ENCODE measurements at regions not wholly inside any gene's neighbourhood (a gene's known extent, or its start where the extent isn't known, plus 50 kb on each side); places are given as distances from the start of the nearest gene placed in this dataset.

DNA sequence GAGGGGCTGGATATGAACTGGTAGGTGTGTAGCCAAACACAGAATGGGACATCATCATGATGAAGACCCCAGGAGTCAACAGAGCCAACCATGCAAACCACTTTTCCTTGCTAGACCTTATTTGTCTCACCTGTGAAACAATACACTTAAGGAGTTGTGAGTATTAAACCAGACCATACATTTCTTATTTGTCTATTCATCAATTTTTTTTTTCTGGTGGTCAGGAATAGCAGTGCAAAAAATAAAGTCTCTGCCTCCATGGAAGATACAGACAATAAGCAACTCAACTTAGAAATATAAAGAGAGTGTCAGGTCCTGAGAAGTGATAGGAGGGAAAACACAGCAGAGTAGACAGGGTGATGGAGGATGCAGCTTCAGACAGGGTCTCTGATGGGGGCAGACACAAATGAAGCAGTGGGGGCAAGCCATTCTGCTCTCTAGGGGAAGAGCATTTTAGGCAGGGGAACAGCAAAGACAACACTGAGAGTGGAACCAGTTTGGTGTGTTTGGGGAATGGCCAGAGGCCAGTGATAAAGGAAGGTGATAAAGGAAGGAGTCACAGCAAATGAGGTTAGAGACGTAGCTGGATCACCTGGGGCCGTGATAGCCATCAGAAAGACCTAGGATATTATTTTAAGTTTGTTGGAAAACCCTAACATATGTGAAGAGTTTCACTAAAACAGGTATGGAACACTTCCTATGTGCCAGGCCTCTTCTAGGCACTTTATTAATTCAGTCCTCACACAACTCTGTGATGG, 256.2 kb downstream of the MAN2A1 start:
- DNase-seq = no peak

DNA sequence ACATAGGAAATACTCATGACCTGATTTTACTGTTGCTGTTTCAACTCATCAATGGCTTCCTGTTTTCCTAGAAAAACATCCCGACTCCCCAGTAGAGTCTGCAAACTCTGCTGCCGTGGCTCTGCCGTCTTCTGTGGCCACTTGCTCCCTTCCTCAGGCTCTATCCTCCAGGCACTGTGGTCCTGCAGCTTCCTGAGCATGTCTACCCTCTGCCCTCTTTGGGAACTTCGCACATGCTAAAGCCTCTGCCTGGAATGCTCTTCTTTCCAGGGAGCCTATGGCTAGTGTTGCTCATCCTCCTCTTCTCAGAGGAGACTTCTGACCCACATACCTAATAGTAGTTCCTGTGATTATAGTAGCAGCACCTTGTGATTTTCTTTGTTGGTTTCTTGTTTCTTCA, 256.9 kb downstream of the MAN2A1 start:
- DNase-seq = no peak

DNA sequence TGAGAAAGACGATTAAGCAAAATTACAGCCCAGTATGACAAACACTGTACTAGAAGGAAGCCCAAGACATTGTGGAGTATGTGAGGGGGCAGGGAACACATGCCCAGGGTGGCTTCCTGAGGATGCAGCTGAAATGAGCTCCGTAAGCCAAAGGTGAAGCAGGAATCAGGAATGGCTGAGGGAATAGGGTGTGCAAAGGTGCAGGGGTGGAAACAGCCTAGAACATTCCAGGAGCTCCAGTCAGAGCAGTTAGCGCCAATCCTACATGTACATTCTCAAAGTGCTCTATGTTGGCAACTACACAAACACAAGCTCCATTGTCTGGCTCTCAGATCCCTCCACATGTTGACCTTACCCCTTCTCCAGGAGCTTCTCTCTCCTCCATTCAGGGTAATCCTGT, 257.9 kb downstream of the MAN2A1 start:
- no peak for DNase-seq

DNA sequence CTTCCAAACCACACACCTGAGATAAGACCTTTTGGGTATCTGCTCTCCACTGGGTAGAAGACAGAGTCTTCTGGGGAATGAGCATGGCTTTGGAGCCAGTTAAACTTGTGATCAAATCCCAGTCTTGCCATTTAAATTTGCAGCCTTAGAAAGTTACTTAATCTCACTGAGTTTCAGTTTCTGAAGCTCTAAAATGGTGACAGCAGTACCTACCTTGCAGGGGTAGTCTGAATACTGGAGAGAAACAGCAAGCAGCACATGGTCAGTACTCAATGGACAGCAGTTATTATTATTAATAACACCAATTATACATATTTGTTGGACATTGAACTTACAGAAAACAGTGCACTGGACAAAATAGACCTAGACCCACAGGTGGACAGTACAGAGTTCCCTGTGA, 260.9 kb downstream of the MAN2A1 start:
- no peak for DNase-seq

DNA sequence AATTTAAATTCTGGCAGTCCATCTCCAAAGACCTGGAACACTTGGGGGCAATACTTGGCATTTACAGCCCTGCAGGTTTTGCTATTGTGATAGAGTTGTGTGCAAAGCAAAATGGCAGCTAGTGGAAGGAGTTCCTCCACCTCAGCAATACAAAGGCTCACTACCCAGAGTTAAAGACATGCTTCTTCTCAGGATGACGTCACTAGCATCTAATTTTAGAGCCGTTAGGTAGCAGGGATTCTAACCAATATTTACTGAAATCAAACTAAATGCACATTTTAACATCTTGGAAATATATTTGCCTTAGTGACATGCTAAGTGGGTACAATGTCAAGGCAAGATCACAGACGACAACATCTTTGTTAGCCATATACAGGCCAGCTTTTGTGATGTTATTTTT, 261.6 kb downstream of the MAN2A1 start:
- DNase-seq = no peak

DNA sequence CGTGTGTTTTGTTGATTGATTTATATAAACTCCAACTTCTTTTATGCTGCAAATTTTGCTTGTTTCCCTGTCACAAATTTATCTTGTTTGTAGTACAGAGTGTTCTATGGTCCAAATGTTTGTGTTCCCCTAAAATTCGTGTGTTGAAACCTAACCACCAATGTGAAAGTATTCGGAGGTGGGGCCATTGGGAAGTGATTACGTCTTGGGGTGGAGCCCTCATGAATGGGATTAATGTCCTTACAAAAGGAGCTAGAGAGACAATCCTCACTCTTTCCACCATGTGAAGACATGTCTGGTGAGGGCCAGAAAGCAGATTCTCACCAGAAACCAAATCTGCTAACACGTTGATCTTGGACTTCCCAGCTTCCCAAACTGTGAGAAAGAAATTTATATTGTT, 262.0 kb downstream of the MAN2A1 start:
- DNase-seq = no peak

DNA sequence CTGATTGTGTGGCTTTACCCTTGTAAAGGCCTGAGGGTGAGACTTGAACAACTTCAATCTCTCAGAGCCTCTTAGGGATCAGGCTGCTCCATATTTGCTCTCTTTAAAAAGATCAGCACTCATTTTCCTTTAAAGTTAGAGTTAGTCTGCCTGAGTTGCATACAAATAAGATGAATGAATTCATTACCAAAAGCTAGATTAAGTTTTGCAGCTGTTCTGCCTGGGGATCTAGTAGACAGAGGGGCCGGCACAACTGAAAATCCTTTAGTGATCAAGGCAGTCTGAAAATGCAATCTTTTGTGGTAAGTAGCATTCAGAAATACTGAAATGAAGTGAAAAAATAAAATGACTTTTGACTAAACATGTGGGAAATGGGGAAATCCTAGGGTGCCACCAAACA, 264.0 kb downstream of the MAN2A1 start:
- DNase-seq = no peak

DNA sequence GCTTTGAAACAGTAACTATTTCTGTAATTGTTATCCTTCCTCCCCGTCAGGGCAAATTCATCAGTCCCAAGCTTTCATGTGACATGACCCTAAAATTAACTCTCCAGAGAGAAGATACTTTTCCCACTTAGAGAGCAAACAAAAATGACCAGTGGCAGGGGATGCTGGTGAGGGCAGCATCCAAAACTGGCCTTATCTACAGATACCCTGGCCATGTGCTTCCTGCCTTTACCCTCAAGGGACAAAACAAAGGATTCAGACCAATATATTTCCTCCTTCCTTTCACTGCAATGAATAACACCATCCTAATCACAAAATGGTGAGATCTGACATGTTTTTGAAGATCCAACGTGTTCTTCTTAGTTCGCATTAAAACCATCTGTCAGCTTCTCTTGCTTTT, 267.2 kb downstream of the MAN2A1 start:
- DNase-seq = no peak

DNA sequence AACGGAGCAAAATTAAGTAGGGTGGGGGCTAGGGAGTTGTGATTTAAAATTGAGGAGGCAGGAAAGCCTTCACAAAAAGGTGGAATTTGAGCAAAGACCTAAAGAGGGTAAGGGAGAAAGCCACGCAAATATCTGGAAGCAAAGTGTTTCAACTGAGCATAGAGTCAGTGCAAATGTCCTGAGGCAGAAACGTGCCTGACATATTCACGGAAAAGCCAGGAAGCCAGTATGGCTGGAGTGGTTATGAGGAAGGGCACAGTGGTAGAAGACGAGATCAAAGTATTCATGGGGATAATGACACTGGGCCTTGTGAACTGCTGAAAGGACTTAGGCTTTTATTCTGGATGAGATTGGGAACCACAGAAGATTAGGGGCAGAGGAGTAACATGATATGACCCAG, 268.4 kb downstream of the MAN2A1 start:
- no peak for DNase-seq

DNA sequence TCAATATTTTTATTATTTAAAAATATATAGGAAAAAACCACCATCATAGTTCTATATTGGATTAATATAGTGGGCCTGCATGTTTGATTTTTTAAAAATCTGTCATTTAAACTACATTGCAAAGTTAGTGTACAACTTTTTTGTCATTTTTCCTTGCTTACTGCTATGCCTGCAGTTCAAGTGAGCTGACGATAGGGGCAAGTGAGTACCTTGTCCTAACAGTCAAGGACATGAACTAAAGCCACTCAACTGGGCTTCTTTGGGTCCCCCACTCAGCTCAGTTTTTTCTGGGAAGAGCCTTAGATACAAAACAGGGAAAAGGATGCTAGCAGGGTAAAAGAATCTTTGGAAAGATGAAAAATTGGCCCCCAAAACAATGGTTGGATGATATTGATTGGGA, 269.9 kb downstream of the MAN2A1 start:
- no peak for DNase-seq

DNA sequence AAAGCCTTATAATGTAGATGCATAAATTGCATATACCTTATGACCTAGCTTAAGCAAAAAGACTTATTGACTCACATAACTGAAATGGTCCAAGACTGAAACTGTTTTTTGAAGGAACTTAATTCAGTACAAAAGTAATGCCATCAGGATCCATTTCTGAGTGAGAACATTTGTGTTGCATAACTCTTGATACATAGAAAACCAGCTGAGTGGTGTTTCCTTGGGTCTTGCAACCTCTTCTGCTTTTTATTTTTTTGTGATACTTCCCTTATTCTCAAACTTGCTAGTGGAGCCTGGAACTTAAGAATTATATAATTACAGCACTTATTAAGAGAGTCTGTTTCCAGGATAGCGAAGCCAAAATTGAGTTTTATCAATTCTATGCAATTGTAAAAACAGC, 272.0 kb downstream of the MAN2A1 start:
- peak in 1 of 2 donors; percentile 13 for DNase-seq

DNA sequence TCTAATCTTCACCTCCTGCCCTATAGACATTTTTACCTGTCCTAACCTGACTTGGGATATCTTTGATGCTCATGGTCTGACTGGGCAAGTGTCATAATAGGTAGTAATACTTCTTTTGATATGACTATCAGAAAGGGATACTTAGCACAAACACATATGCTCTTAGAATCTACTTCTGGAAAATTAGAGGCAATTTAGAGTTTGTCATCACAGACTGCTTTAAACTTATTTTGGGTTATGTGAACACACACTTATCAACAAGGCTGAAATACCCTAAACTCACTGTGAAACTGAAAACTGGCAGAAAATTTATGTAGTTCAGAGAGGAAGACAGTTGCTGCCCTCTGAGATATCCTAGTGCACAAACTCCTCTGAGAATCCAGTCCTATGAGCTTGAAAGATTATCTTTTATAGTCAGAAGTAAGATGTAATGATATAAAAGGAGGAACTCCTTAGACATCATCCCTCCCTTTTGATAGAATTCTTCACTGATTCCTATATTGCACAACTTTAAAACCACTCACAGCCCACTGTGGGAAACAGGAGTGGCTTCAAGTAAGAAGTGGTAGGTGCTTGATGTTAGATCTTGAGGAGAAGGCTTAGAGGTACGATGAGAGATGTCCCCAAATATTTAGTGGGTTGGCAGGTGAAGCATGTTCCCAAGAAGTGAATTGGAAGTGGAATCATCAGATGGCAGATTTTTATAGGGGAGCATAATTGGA, 273.3 kb downstream of the MAN2A1 start:
- DNase-seq = no peak

DNA sequence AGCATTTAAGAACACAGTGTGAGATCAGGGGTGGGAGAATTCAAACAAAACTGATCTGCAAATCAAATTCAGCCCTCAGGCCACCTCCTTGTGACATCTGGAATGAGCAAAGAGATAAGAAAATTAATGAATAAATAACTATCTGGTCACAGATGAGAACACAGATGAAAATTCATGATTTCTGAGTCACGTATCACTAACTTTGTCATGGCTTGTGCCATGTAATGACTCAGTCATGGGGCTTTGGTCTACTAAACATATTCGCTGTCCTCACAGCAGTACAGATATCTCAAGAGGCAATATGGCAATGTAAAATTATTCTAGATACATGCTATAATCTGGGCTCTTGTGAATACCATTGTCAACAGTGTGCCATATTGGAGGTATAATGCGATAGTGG, 274.4 kb downstream of the MAN2A1 start:
- no peak for DNase-seq

DNA sequence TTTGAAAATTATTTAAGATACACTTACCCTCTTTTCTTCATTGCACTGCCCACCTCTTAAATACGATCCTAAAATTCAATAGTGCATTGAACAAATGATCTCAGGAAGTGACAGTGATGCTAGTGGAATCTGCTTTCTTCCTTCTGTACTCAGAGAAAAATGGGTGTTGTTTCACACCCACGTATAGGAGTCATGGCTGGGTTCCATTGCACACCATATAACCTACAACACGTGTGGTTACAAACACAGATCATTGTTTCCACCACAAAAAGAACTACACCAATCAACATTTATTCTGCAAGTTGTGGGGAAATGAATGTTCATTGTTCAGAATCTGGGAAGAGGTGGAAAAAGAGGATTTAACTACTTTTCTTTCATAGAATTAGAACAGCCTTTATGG, 275.9 kb downstream of the MAN2A1 start:
- no peak for DNase-seq

DNA sequence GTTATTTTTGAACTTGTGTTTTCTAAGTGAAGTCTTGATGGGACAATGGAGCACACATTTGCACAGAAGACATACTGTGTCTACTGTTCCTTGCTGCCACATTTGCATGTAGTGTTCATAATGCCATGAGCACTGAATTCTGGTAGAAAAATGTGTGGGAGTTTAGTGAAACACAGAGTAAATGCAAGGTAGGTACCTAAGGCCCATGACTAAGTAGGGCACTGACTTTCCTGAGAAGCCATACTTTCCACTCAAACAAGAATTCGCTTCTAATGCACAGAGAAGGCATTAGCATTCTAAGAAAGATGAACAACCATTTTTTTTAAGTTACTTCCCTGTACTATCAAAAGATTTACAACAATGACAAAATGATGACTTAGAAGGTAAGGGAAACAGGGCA, 282.2 kb downstream of the MAN2A1 start:
- DNase-seq = no peak

DNA sequence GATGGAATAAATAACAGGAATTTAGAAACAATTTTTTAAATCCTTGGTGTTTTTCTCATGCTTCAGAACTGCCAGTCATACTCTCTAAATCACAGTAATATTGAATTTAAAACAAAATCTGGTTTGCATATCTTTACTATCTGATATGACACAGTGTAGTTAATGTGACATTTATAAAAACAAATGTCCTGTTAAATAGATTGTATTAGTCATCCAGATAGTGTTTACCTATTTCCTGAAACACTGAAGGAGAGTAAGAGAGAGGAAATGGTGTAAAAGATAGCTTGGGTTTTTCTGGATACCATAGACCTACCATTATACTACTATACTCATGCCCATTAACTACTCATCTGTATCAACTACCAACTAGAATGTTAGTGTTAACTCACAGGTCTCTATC, 292.3 kb downstream of the MAN2A1 start:
- DNase-seq = no peak

DNA sequence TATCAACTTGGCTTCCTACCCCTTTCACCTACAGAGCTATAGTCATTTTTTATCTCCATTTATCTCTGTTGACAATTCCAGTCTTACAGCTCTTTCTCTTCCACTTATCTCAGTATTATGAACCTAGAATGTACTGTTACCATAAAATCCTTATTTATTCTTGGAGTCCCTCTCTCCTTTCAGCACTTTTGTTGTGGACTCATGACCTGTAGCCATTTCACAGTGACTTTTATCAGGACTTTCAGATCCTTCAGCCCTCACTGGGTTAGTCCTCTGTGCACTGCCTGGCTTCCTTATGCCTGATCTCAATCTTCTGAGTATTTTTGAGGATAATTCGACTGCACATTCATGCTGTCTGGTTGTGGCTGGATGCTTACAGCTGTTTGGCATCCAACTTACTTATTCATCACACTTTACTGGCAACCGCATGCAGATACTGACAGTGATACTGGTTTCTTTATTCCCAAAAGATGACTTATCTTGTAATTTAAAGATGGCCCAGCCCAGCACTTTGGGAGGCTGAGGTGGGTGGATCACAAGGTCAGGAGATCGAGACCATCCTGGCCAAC, 293.3 kb downstream of the MAN2A1 start:
- DNase-seq = no peak

DNA sequence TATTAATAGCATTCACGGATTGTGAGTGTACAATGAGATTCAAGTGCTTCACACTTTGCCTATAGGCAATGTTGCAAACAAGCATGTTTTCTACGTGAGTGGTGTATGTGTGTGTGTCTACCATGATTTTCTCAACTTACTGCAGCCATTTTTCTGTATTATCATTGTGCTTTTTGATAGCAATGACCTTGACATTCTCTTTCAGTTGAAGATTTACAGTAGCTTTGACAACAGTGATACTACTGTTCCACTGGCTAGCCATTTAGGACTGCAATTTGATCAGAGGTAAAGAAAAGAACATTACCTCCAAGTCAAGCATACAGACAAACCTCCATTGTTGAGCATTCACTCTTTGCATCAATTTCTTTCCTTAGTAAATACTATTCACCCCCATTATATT, 297.0 kb downstream of the MAN2A1 start:
- no peak for DNase-seq

DNA sequence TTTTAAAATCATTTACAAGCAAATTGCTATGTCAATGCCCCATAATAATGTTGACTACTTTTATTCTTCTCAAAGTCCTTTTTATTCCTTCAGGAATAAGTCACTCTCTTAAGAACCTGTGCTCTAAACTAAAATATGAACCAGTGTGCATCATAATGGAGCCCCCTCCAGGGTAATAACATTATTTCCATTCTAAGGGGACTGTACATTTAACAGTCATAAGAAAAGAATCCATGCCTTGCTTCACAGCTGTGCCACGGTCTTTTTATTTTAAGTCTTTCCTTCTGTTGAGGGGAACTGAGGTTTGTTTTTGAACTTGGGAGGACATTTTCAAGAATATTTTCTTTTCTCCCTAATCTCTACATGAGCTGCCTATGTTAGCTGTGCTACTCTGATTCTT, 297.6 kb downstream of the MAN2A1 start:
- no peak for DNase-seq

DNA sequence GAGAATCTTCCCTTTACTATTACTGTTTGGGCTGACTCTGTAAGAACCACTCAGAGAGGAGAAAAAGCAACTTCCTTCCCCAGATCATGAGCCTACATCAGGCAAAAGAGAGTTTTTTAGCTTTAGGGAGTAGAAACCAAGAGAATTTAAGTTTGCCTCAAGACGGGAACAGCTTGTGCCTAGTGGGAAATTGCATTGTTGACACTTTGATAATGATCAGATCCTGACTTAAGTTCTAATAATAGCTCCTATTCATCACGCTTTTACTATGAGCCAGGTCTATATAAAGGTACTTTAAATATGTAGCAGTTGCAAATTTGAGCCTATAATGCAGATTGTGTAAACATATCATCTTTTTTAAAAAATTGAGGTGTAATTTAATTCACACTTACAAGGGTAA, 298.2 kb downstream of the MAN2A1 start:
- no peak for DNase-seq

DNA sequence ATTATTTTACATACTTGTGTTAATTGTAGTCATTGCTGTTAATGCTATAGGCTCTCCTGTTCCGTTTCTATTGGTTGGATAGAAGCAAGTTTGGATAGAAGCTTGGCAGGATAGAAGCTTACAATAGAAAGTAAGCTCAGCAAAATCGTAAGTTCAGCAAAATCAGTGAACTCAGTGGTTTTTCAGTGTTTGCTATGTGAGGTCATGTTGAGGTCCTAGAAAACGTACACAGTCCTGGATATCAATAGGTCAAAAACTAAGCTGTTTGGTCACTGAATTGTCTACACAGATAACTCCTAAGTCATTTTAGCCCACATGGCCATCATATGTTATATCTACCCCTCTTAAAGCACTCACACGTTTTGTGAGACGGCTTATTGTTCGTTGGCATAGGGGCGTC, 299.4 kb downstream of the MAN2A1 start:
- DNase-seq = no peak

DNA sequence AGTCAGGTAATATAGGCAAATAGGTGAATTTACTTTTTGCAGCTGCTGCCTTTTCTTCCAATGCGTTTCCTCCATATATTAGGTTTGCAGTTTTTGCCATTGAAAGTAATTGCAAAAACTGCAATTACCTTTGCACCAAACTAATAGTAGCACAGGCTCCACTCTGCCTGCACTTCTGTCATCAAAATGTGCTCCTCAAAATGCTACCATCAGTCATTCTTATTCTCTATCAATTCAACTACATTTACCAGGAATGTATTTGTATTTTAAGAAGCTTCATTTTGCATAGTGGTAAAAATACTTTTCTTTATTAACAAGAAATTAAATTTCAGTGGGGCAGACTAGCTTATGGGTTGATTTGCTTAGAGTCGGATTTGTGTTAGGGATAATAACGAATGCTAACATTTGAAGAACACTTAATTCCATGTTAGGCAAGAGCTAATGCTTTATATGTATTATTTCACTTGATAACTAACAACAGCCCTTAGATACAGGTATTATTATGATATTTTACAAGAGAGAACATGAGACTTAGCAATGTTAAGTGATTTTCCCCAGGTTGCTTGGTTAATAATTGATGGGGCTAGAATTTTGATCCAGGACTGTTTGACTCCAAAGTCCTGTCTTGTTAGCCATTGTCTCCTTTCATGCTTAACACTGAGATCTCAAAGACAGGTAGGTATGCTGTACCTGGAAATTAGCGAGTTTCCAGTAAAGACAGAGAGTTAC, 300.4 kb downstream of the MAN2A1 start:
- DNase-seq = no peak

DNA sequence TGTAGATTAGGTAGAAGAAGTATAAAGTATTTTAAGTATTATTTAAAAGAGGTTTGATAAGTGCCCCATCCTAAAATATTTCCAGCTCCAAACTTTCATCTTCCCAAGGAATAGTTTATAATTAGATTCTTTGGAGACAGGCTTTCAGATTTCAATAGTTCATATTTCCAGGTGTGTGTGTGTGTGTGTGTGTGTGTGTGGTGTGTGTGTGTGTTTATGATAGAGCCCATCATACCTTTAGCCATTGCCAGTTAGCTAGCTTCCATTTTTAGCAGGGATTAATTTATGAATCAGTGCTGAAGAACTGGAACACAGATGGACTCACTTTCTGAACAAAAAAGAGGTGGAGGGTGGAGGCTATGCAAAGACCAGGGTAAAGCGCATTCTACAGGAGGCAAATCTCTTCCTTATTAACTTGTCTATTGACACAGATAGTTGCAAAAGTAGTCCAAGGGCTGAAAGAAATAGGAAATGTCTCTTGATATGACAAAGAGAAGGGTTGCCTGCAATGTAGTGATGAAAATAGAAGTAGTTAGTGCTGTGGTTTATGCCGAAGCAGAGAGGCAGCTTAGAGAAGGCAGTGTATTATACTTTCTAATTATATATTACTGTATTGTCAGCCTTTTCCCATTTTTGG, 301.1 kb downstream of the MAN2A1 start:
- no peak for DNase-seq

All from bone marrow (tissue), 2 donors.